ENCODE measurements at regions not wholly inside any gene's neighbourhood (a gene's known extent, or its start where the extent isn't known, plus 50 kb on each side); places are given as distances from the start of the nearest gene placed in this dataset.

- DNase-seq (ENCODE audit: low read depth): no peak
- in situ Hi-C loops (cut with HindIII; ENCODE audit: low sequenced_read_pairs): no loop called here
- TF ChIP-seq, protein P1, sequence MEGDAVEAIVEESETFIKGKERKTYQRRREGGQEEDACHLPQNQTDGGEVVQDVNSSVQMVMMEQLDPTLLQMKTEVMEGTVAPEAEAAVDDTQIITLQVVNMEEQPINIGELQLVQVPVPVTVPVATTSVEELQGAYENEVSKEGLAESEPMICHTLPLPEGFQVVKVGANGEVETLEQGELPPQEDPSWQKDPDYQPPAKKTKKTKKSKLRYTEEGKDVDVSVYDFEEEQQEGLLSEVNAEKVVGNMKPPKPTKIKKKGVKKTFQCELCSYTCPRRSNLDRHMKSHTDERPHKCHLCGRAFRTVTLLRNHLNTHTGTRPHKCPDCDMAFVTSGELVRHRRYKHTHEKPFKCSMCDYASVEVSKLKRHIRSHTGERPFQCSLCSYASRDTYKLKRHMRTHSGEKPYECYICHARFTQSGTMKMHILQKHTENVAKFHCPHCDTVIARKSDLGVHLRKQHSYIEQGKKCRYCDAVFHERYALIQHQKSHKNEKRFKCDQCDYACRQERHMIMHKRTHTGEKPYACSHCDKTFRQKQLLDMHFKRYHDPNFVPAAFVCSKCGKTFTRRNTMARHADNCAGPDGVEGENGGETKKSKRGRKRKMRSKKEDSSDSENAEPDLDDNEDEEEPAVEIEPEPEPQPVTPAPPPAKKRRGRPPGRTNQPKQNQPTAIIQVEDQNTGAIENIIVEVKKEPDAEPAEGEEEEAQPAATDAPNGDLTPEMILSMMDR (IDR thresholded peaks at IDR 0.05; ENCODE audit: low read depth, low read length, missing control alignments): no peak
- H3K4me3 ChIP-seq (ENCODE audit: low read depth, low read length): no peak overlapping the region
Observed at GRCh38 chr14:27063959-27064358, 466.1 kb upstream of the NOVA1 start.

GRCh38 chr14:27065886-27066285 lies 468.1 kb upstream of the NOVA1 start:
- TF ChIP-seq, protein P1 (IDR thresholded peaks at IDR 0.05; ENCODE audit: low read depth, low read length, missing control alignments): no peak
- no peak overlapping the region for H3K4me3 ChIP-seq (ENCODE audit: low read depth, low read length)
- in situ Hi-C loops (cut with HindIII; ENCODE audit: low sequenced_read_pairs): no loop called here
- DNase-seq (ENCODE audit: low read depth): no peak

DNA sequence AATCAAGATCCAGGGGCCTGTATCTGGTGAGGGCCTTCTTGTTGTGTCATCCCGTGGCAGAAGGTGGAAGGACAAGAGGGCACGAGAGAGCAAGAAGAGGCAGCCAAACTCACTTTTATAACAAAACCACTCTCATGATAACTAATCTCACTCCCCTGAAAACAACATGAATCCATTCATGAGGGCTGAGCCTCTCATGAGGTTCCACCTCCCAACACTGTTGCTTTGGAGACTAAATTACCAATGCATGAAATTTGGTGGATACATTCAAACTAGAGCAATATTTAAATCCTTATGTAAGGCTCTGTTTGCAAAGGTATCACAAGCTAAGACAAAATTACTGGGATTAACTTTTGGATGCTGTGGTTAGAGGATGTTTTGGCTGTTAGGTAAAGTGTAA lies 470.1 kb upstream of the NOVA1 start:
- no peak overlapping the region for H3K4me3 ChIP-seq (ENCODE audit: low read depth, low read length)
- in situ Hi-C loops (cut with HindIII; ENCODE audit: low sequenced_read_pairs): no loop called here
- TF ChIP-seq, protein P1 (IDR thresholded peaks at IDR 0.05; ENCODE audit: low read depth, low read length, missing control alignments): no peak
- no peak for DNase-seq (ENCODE audit: low read depth)

DNA sequence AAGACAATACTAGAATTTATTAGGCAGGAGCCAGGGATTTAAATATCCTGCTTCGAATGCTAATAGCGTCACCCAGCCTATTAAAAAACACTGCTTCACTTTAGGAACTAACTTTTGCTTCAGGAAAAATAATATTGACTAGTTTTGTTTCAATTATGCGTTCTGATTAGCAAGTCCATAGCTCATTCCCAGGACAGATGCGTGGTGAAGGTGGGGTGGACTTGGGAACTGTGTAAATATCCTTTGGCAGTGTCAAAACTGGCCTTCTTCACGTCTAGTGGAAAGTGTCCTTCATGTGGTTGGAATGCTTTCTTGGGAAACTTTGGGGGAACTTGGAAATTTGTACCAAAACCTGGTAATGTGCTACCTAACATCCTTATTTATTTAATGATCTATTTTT lies 474.8 kb upstream of the NOVA1 start:
- TF ChIP-seq, protein P1 (IDR thresholded peaks at IDR 0.05; ENCODE audit: low read depth, low read length, missing control alignments): no peak
- in situ Hi-C loops (cut with HindIII; ENCODE audit: low sequenced_read_pairs): loop anchor here (5.0 kb wide), 1 partner anchor 35 kb away; no protein-coding TSS in a partner anchor
- H3K4me3 ChIP-seq (ENCODE audit: low read depth, low read length): no peak overlapping the region
- no peak for DNase-seq (ENCODE audit: low read depth)

- in situ Hi-C loops (cut with HindIII; ENCODE audit: low sequenced_read_pairs): no loop called here
Observed at GRCh38 chr14:27075503-27075902, 477.7 kb upstream of the NOVA1 start.

GRCh38 chr14:27077214-27077613 lies 479.4 kb upstream of the NOVA1 start:
- TF ChIP-seq, protein P1 (IDR thresholded peaks at IDR 0.05; ENCODE audit: low read depth, low read length, missing control alignments): no peak
- in situ Hi-C loops (cut with HindIII; ENCODE audit: low sequenced_read_pairs): no loop called here
- no peak overlapping the region for H3K4me3 ChIP-seq (ENCODE audit: low read depth, low read length)
- no peak for DNase-seq (ENCODE audit: low read depth)

More at GRCh38 chr14:27075503-27075902, 477.7 kb upstream of the NOVA1 start:
- H3K4me3 ChIP-seq (ENCODE audit: low read depth, low read length): no peak overlapping the region
- no peak for DNase-seq (ENCODE audit: low read depth)
- TF ChIP-seq, protein P1 (IDR thresholded peaks at IDR 0.05; ENCODE audit: low read depth, low read length, missing control alignments): no peak

- in situ Hi-C loops (cut with HindIII; ENCODE audit: low sequenced_read_pairs): no loop called here
- DNase-seq (ENCODE audit: low read depth): no peak
- TF ChIP-seq, protein P1 (IDR thresholded peaks at IDR 0.05; ENCODE audit: low read depth, low read length, missing control alignments): no peak
- H3K4me3 ChIP-seq (ENCODE audit: low read depth, low read length): no peak overlapping the region
Observed at GRCh38 chr14:27077710-27078109, 479.9 kb upstream of the NOVA1 start.
